ENCODE measurements at regions not wholly inside any gene's neighbourhood (a gene's known extent, or its start where the extent isn't known, plus 50 kb on each side); places are given as distances from the start of the nearest gene placed in this dataset.

- TF ChIP-seq CTCF (IDR thresholded peaks at IDR 0.05) (no peak), POLR2A (IDR thresholded peaks at IDR 0.05) (no peak)
- no peak overlapping the region for H3K27ac ChIP-seq
- H3K36me3 ChIP-seq = no peaks in the 10 kb centered on the region
- H3K27me3 ChIP-seq = no peaks in the 10 kb centered on the region
- H3K4me1 ChIP-seq = no peaks in the 10 kb centered on the region
- no peaks in the 10 kb centered on the region for H3K9me3 ChIP-seq
- no peak overlapping the region for H3K4me3 ChIP-seq
- no peak for DNase-seq
These were observed 53.4 kb upstream of the EPHA6 start for GRCh38 chr3:96760956-96761355.

Small RNA genes lying in the stretch of these regions (small RNA-seq; reads per million reads assigned to genes)
- 0 reads per million in 2 donors for gene MIR8060
- 0 reads per million in 2 donors for gene RNU6-1094P

Data from Peyer's patch (tissue), 4 donors.